ENCODE measurements at regions not wholly inside any gene's neighbourhood (a gene's known extent, or its start where the extent isn't known, plus 50 kb on each side); places are given as distances from the start of the nearest gene placed in this dataset.

GRCh38 chr6:14063756-14064155, 53.8 kb upstream of the CD83 start:
- no peak for ATAC-seq
- no peak for DNase-seq (ENCODE audit: low spot score)

GRCh38 chr6:14065350-14065749, 52.2 kb upstream of the CD83 start:
- DNase-seq (ENCODE audit: low spot score) = no peak
- no peak for ATAC-seq

- DNase-seq (ENCODE audit: low spot score) = no peak
- peak; percentile 90 for ATAC-seq
These were observed 50.7 kb upstream of the CD83 start for GRCh38 chr6:14066782-14067406.

- DNase-seq (ENCODE audit: low spot score) (no peak), ATAC-seq (no peak)
These were observed 49.9 kb upstream of the CD83 start for GRCh38 chr6:14067656-14068055.

All from left lobe of liver (tissue), 2 donors.